GM18498 (cell line): ENCODE measurements at regions not wholly inside any gene's neighbourhood (a gene's known extent, or its start where the extent isn't known, plus 50 kb on each side); places are given as distances from the start of the nearest gene placed in this dataset.

ENCODE experiments used
- ATAC-seq: cut with Tn5 transposase; IDR thresholded peaks from one replicate; pipeline ENCODE4 v1.9.1; 2021; ENCODE audit warnings: mild to moderate bottlenecking, moderate library complexity; ENCODE audit not compliant: unreplicated experiment

DNA sequence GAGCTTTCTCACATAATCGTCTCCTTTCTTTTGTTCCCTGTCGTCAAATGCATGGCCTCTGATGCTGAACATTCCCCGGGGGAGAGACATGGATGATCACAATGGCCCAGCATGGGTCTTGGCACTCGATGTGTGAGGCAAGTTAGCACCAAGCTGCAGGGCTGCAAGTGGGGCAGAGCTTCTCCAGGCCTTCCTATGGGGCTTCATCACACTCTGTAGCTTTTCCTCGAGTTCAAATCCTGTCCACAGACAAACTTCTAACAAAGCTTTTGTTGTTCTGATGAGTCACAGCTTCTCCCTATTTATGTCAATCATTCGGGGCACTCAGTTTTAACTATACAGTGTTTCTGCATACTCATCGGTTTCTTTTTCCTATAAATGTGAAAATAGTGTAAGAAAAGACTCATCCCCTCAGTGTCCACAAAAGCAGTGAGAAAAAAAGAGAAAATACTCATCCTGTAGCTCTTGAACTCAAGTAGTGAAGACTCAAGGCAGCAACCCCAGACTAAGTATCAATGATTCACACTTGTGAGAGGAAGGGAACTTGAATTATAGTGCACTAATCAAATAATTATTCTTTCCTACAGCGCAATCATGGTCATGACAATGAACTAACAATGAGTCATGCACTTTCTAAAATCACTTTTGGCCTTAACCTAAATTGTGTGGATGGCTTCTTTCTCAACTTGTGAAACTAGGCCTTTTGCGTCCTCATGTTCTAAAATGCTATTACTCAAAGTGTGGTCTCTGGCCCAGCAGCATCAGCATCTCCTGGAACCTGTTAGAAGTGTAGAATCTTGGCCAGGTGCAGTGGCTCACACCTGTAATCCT is 68.4 kb upstream of the NOX3 start:
- ATAC-seq: no peak

DNA sequence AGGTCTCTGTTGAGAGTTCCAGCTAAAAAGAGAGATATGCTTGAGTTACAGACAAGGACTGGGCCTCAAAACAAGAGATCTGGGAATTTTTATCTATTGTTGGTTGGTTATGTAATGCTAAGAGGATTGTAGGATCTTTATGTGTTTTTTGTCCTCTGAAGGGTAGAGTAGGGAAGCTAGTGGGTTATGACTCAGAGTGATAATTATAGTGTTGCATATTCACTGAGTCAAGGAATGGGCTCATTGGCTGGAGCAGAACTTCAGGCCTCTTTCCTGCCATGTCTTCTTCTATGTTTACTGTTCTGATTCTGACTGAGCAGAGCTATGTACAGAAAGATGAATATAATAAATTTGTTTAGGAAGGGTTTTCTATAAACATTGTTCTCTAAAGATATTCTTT is 66.1 kb upstream of the NOX3 start:
- no peak for ATAC-seq

GRCh38 chr6:155520078-155520477 is 64.4 kb upstream of the NOX3 start:
- no peak for ATAC-seq

GRCh38 chr6:155519176-155519738 is 63.6 kb upstream of the NOX3 start:
- no peak for ATAC-seq

DNA sequence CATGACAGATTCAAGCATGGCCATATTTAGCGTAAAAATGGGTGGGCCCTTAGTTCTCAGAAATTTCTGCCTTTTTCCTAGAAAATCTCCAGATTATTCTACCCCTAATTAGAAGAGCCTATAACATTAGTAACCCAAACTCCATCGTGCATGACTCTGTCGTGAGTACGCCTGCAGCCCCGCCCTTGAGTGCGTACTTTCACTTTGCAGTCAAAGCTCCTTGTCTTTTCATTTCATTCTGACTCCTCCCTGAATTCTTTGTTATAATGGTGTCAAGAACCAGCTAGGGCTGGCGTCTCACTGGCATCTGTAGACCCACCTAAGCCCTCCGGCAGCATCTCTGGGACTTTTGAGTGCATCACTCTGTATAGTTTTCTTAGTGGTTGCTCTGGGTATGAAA is 61.7 kb upstream of the NOX3 start:
- ATAC-seq: no peak

DNA sequence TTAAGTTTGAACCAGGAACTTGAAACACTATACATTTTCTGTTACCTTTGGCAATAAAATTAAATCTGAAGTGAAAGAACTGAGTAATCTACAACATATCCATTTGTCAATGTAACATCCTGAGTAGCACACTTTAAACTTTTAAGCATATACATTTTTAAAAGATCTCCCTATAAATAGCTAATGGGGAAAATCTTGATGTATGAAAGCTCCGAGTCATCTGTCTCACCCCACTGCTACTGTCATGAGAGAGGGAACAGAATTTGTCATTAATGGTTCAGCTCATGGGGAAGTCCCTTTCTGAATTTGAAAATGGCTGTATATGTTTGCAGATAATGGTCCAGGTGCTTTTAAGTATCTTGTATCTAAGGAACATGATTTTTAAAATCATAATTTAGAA is 55.2 kb upstream of the NOX3 start:
- ATAC-seq: no peak

- no peak for ATAC-seq
These were observed 54.3 kb upstream of the NOX3 start for GRCh38 chr6:155509743-155510475.

DNA sequence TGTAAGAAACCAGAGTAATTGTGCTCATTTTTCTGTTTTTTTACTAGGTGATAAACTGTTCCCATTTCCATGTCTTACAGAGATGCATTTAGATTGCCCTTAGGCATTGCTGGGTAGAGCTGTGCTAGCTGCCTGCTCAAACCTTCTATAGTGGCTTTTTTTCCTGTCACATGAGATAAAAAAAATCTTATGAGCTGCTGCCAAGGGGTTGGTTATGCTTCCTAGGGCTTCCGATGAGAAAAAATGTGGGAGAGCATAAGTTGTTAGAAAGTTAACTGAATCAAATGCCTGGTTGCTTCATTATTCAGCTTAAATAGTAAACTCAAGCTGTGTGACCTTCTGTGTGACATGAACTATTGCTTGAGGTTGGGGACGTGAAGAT is 50.0 kb upstream of the NOX3 start:
- no peak for ATAC-seq
